WI38 (cell line): ENCODE measurements at regions not wholly inside any gene's neighbourhood (a gene's known extent, or its start where the extent isn't known, plus 50 kb on each side); places are given as distances from the start of the nearest gene placed in this dataset.

Source experiments
- H3K4me3 ChIP-seq: 2 replicates; pipeline ENCODE4 v1.5.1; 2011; ENCODE audit warnings: low read depth, mild to moderate bottlenecking, control low read depth, low read length
- CTCF ChIP-seq: IDR thresholded peaks from 2 replicates; pipeline ENCODE4 v1.5.1; 2012; ENCODE audit warnings: low read depth, mild to moderate bottlenecking, control low read depth, low read length

GRCh38 chr3:135756106-135756668 is 209.3 kb upstream of the PPP2R3A start:
- no peak overlapping the region for H3K4me3 ChIP-seq
- no peak for TF ChIP-seq CTCF

GRCh38 chr3:135757421-135757820 is 208.1 kb upstream of the PPP2R3A start:
- no peak for TF ChIP-seq CTCF
- no peak overlapping the region for H3K4me3 ChIP-seq

- TF ChIP-seq CTCF, result no peak
- H3K4me3 ChIP-seq, result no peak overlapping the region
Measured at GRCh38 chr3:135758961-135759360, 206.6 kb upstream of the PPP2R3A start.

- no peak overlapping the region for H3K4me3 ChIP-seq
- no peak for TF ChIP-seq CTCF
Measured at GRCh38 chr3:135759651-135760050, 205.9 kb upstream of the PPP2R3A start.

GRCh38 chr3:135760581-135760980 is 204.9 kb upstream of the PPP2R3A start:
- no peak for TF ChIP-seq CTCF
- no peak overlapping the region for H3K4me3 ChIP-seq

GRCh38 chr3:135762188-135762856 is 203.2 kb upstream of the PPP2R3A start:
- TF ChIP-seq CTCF, result no peak
- no peak overlapping the region for H3K4me3 ChIP-seq

- H3K4me3 ChIP-seq, result no peak overlapping the region
- no peak for TF ChIP-seq CTCF
Measured at GRCh38 chr3:135766115-135766514, 199.4 kb upstream of the PPP2R3A start.
